ENCODE measurements at regions not wholly inside any gene's neighbourhood (a gene's known extent, or its start where the extent isn't known, plus 50 kb on each side); places are given as distances from the start of the nearest gene placed in this dataset.

- Histone ChIP-seq H3K4me3 (ENCODE audit: low read depth, low read length) (no peak overlapping the region), H3K27ac (no peak overlapping the region), H3K27me3 (replicated peaks) (no peaks in the 10 kb centered on the region), H3K36me3 (replicated peaks) (no peaks in the 10 kb centered on the region)
- no peak for DNase-seq
- no peak for TF ChIP-seq CTCF (IDR thresholded peaks at IDR 0.05; ENCODE audit: low read depth, low read length, missing control alignments)
- in situ Hi-C loops (cut with HindIII; ENCODE audit: low pct_ligation_motif_present, low sequenced_read_pairs), result no loop called here
Observed at GRCh38 chr2:216916956-216917650, 57.2 kb upstream of the TNP1 start.

GRCh38 chr2:216915557-216916150 lies 55.8 kb upstream of the TNP1 start:
- Histone ChIP-seq H3K4me3 (ENCODE audit: low read depth, low read length) (no peak overlapping the region), H3K27ac (no peak overlapping the region), H3K27me3 (replicated peaks) (no peaks in the 10 kb centered on the region), H3K36me3 (replicated peaks) (no peaks in the 10 kb centered on the region)
- in situ Hi-C loops (cut with HindIII; ENCODE audit: low pct_ligation_motif_present, low sequenced_read_pairs), result no loop called here
- TF ChIP-seq CTCF (IDR thresholded peaks at IDR 0.05; ENCODE audit: low read depth, low read length, missing control alignments), result no peak
- no peak for DNase-seq

- H3K27ac ChIP-seq, result no peak overlapping the region
- DNase-seq, result no peak
- in situ Hi-C loops (cut with HindIII; ENCODE audit: low pct_ligation_motif_present, low sequenced_read_pairs), result no loop called here
- no peak overlapping the region for H3K4me3 ChIP-seq (ENCODE audit: low read depth, low read length)
- H3K36me3 ChIP-seq (replicated peaks), result no peaks in the 10 kb centered on the region
- no peaks in the 10 kb centered on the region for H3K27me3 ChIP-seq (replicated peaks)
- no peak for TF ChIP-seq CTCF (IDR thresholded peaks at IDR 0.05; ENCODE audit: low read depth, low read length, missing control alignments)
Observed at GRCh38 chr2:216914491-216914890, 54.6 kb upstream of the TNP1 start.

- no peaks in the 10 kb centered on the region for H3K27me3 ChIP-seq (replicated peaks)
- in situ Hi-C loops (cut with HindIII; ENCODE audit: low pct_ligation_motif_present, low sequenced_read_pairs), result no loop called here
- H3K27ac ChIP-seq, result no peak overlapping the region
- no peaks in the 10 kb centered on the region for H3K36me3 ChIP-seq (replicated peaks)
- no peak for TF ChIP-seq CTCF (IDR thresholded peaks at IDR 0.05; ENCODE audit: low read depth, low read length, missing control alignments)
- no peak for DNase-seq
- no peak overlapping the region for H3K4me3 ChIP-seq (ENCODE audit: low read depth, low read length)
Observed at GRCh38 chr2:216911886-216912285, 52.0 kb upstream of the TNP1 start.

- Histone ChIP-seq H3K4me3 (ENCODE audit: low read depth, low read length) (no peak overlapping the region), H3K27me3 (replicated peaks) (no peaks in the 10 kb centered on the region), H3K36me3 (replicated peaks) (no peaks in the 10 kb centered on the region), H3K27ac (no peak overlapping the region)
- in situ Hi-C loops (cut with HindIII; ENCODE audit: low pct_ligation_motif_present, low sequenced_read_pairs), result no loop called here
- TF ChIP-seq CTCF (IDR thresholded peaks at IDR 0.05; ENCODE audit: low read depth, low read length, missing control alignments), result no peak
- DNase-seq, result no peak
Observed at GRCh38 chr2:216911008-216911407, 51.1 kb upstream of the TNP1 start.

Data from brain microvascular endothelial cell (primary cell).